ENCODE measurements at regions not wholly inside any gene's neighbourhood (a gene's known extent, or its start where the extent isn't known, plus 50 kb on each side); places are given as distances from the start of the nearest gene placed in this dataset.

- H3K27me3 ChIP-seq (ENCODE audit: control insufficient read depth, insufficient read depth, low read length), result no peaks in the 10 kb centered on the region
- no peaks in the 10 kb centered on the region for H3K36me3 Mint-ChIP-seq
- no peak overlapping the region for H3K4me3 Mint-ChIP-seq
- no peak overlapping the region for H3K27ac Mint-ChIP-seq
- no peaks in the 10 kb centered on the region for H3K36me3 ChIP-seq (ENCODE audit: control insufficient read depth, insufficient read depth, low read length)
- peaks cover 6 to 15% of the 10 kb centered on the region in 2 experiments for H3K9me3 ChIP-seq (ENCODE audit: control insufficient read depth in 2 of 2, low read length in 2 of 2)
- H3K27me3 Mint-ChIP-seq, result no peaks in the 10 kb centered on the region
- ATAC-seq (ENCODE audit: low read depth in 2 of 2) (no peak), DNase-seq (no peak)
- no peak overlapping the region for H3K4me3 ChIP-seq (ENCODE audit: low read depth, low read length)
- no peak overlapping the region for H3K27ac ChIP-seq (ENCODE audit: insufficient read depth, low read length, poor library complexity, severe bottlenecking)
- no peaks in the 10 kb centered on the region for H3K4me1 Mint-ChIP-seq
- H3K9me3 Mint-ChIP-seq, result peaks cover 4 to 44% (median 12%) of the 10 kb centered on the region in 7 donors
- H3K4me1 ChIP-seq (ENCODE audit: control insufficient read depth, insufficient read depth, low read length, poor library complexity, severe bottlenecking), result no peaks in the 10 kb centered on the region
Measured at GRCh38 chr14:28130610-28131284, 635.8 kb upstream of the FOXG1 start.

GRCh38 chr14:28138341-28138740 is 628.2 kb upstream of the FOXG1 start:
- H3K36me3 Mint-ChIP-seq, result no peaks in the 10 kb centered on the region
- H3K27ac Mint-ChIP-seq, result no peak overlapping the region
- H3K4me3 ChIP-seq (ENCODE audit: low read depth, low read length), result no peak overlapping the region
- H3K4me1 Mint-ChIP-seq, result no peaks in the 10 kb centered on the region
- H3K9me3 Mint-ChIP-seq, result peaks cover 3 to 33% (median 11%) of the 10 kb centered on the region in 7 donors
- H3K27me3 Mint-ChIP-seq, result no peaks in the 10 kb centered on the region
- no peaks in the 10 kb centered on the region for H3K4me1 ChIP-seq (ENCODE audit: control insufficient read depth, insufficient read depth, low read length, poor library complexity, severe bottlenecking)
- DNase-seq, result no peak
- peaks cover 3 to 9% of the 10 kb centered on the region in 2 experiments for H3K9me3 ChIP-seq (ENCODE audit: control insufficient read depth in 2 of 2, low read length in 2 of 2)
- no peak for ATAC-seq (ENCODE audit: low read depth in 2 of 2)
- H3K27me3 ChIP-seq (ENCODE audit: control insufficient read depth, insufficient read depth, low read length), result no peaks in the 10 kb centered on the region
- H3K36me3 ChIP-seq (ENCODE audit: control insufficient read depth, insufficient read depth, low read length), result no peaks in the 10 kb centered on the region
- no peak overlapping the region for H3K27ac ChIP-seq (ENCODE audit: insufficient read depth, low read length, poor library complexity, severe bottlenecking)
- no peak overlapping the region for H3K4me3 Mint-ChIP-seq

GRCh38 chr14:28141662-28142061 is 624.9 kb upstream of the FOXG1 start:
- Histone ChIP-seq H3K4me3 (ENCODE audit: low read depth, low read length) (no peak overlapping the region), H3K27ac (ENCODE audit: insufficient read depth, low read length, poor library complexity, severe bottlenecking) (no peak overlapping the region), H3K4me1 (ENCODE audit: control insufficient read depth, insufficient read depth, low read length, poor library complexity, severe bottlenecking) (no peaks in the 10 kb centered on the region), H3K27me3 (ENCODE audit: control insufficient read depth, insufficient read depth, low read length) (no peaks in the 10 kb centered on the region), H3K9me3 (ENCODE audit: control insufficient read depth in 2 of 2, low read length in 2 of 2) (peaks cover 0 to 4% of the 10 kb centered on the region in 2 experiments), H3K36me3 (ENCODE audit: control insufficient read depth, insufficient read depth, low read length) (no peaks in the 10 kb centered on the region)
- Mint-ChIP-seq H3K4me1 (no peaks in the 10 kb centered on the region), H3K4me3 (no peak overlapping the region), H3K27ac (no peak overlapping the region), H3K27me3 (no peaks in the 10 kb centered on the region), H3K36me3 (no peaks in the 10 kb centered on the region), H3K9me3 (peaks cover 0 to 22% (median 7%) of the 10 kb centered on the region in 7 donors)
- ATAC-seq (ENCODE audit: low read depth in 2 of 2), result no peak
- DNase-seq, result no peak

DNA sequence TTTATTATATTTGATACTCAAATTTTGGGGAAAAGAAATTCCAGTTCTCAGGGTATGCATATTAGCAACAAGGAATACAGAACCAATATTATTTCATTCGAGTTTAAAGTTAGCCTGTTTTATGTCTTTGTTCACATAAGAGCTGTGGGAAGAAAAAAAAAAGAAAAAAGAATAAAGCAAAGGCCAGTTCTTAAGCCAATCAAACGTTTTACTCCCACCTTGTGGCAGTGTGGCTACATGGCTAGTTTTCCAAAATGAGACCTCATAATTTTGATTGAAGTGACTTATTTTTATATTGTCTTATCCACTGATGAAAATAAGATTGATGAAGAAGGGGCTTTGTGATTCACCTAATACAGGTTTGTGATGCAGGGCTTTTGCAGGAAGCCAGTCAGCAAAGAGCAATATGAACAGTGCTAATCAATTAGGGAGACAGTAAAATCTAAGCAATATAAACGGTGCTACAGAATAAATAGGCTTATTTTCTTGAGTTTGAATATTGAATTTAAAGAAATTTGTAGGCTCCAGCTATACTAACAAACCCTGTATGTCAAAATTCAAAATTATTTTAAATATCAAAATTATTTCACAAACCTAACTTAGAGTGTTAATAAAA is 624.1 kb upstream of the FOXG1 start:
- ATAC-seq (ENCODE audit: low read depth in 2 of 2) (no peak), DNase-seq (no peak)
- H3K4me1 Mint-ChIP-seq, result no peaks in the 10 kb centered on the region
- H3K4me1 ChIP-seq (ENCODE audit: control insufficient read depth, insufficient read depth, low read length, poor library complexity, severe bottlenecking), result no peaks in the 10 kb centered on the region
- no peaks in the 10 kb centered on the region for H3K27me3 Mint-ChIP-seq
- no peaks in the 10 kb centered on the region for H3K36me3 Mint-ChIP-seq
- no peaks in the 10 kb centered on the region for H3K27me3 ChIP-seq (ENCODE audit: control insufficient read depth, insufficient read depth, low read length)
- no peak overlapping the region for H3K4me3 Mint-ChIP-seq
- H3K36me3 ChIP-seq (ENCODE audit: control insufficient read depth, insufficient read depth, low read length), result no peaks in the 10 kb centered on the region
- peaks cover 6 to 7% of the 10 kb centered on the region in 2 experiments for H3K9me3 ChIP-seq (ENCODE audit: control insufficient read depth in 2 of 2, low read length in 2 of 2)
- H3K27ac Mint-ChIP-seq, result no peak overlapping the region
- no peak overlapping the region for H3K4me3 ChIP-seq (ENCODE audit: low read depth, low read length)
- H3K27ac ChIP-seq (ENCODE audit: insufficient read depth, low read length, poor library complexity, severe bottlenecking), result no peak overlapping the region
- H3K9me3 Mint-ChIP-seq, result peaks cover 0 to 26% (median 7%) of the 10 kb centered on the region in 7 donors

- no peaks in the 10 kb centered on the region for H3K27me3 ChIP-seq (ENCODE audit: control insufficient read depth, insufficient read depth, low read length)
- no peak overlapping the region for H3K4me3 ChIP-seq (ENCODE audit: low read depth, low read length)
- no peaks in the 10 kb centered on the region for H3K36me3 Mint-ChIP-seq
- H3K9me3 ChIP-seq (ENCODE audit: control insufficient read depth in 2 of 2, low read length in 2 of 2), result peaks cover 6 to 9% of the 10 kb centered on the region in 2 experiments
- peaks cover 0 to 30% (median 7%) of the 10 kb centered on the region in 7 donors for H3K9me3 Mint-ChIP-seq
- H3K27ac ChIP-seq (ENCODE audit: insufficient read depth, low read length, poor library complexity, severe bottlenecking), result no peak overlapping the region
- no peak overlapping the region for H3K4me3 Mint-ChIP-seq
- no peaks in the 10 kb centered on the region for H3K4me1 ChIP-seq (ENCODE audit: control insufficient read depth, insufficient read depth, low read length, poor library complexity, severe bottlenecking)
- H3K36me3 ChIP-seq (ENCODE audit: control insufficient read depth, insufficient read depth, low read length), result no peaks in the 10 kb centered on the region
- H3K27me3 Mint-ChIP-seq, result no peaks in the 10 kb centered on the region
- H3K4me1 Mint-ChIP-seq, result no peaks in the 10 kb centered on the region
- no peak for ATAC-seq (ENCODE audit: low read depth in 2 of 2)
- peak overlapping the region in 1 of 3 donors; percentile 40 for H3K27ac Mint-ChIP-seq
- DNase-seq, result no peak
Measured at GRCh38 chr14:28143316-28143715, 623.3 kb upstream of the FOXG1 start.

DNA sequence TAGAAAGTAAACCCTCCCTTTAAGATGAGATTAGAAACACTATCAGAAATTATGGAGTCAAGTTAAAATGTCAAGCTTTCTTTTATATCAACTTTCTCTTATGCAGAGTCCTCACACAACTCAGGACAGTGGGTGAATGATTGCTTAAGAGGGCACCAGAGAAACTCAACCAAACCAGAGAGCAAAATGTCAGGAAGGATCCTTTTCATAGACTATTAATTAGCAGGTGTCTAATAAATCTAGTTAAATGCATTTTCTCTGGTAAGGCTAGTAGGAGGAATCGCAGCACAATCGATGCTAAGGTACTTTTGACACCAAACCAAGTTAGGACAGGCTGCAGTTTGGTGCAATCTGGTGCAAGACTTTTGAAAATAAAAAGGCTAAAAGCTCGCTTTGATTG is 614.7 kb upstream of the FOXG1 start:
- no peak for ATAC-seq (ENCODE audit: low read depth in 2 of 2)
- Mint-ChIP-seq H3K9me3 (peaks cover 0 to 22% (median 4%) of the 10 kb centered on the region in 7 donors), H3K36me3 (no peaks in the 10 kb centered on the region), H3K4me1 (no peaks in the 10 kb centered on the region), H3K27ac (no peak overlapping the region), H3K27me3 (no peaks in the 10 kb centered on the region), H3K4me3 (no peak overlapping the region)
- Histone ChIP-seq H3K9me3 (ENCODE audit: control insufficient read depth in 2 of 2, low read length in 2 of 2) (peaks cover 1 to 8% of the 10 kb centered on the region in 2 experiments), H3K4me3 (ENCODE audit: low read depth, low read length) (no peak overlapping the region), H3K27ac (ENCODE audit: insufficient read depth, low read length, poor library complexity, severe bottlenecking) (no peak overlapping the region), H3K4me1 (ENCODE audit: control insufficient read depth, insufficient read depth, low read length, poor library complexity, severe bottlenecking) (no peaks in the 10 kb centered on the region), H3K36me3 (ENCODE audit: control insufficient read depth, insufficient read depth, low read length) (no peaks in the 10 kb centered on the region), H3K27me3 (ENCODE audit: control insufficient read depth, insufficient read depth, low read length) (no peaks in the 10 kb centered on the region)
- DNase-seq, result no peak

- peaks cover 0 to 7% of the 10 kb centered on the region in 2 experiments for H3K9me3 ChIP-seq (ENCODE audit: control insufficient read depth in 2 of 2, low read length in 2 of 2)
- no peaks in the 10 kb centered on the region for H3K27me3 ChIP-seq (ENCODE audit: control insufficient read depth, insufficient read depth, low read length)
- H3K27ac ChIP-seq (ENCODE audit: insufficient read depth, low read length, poor library complexity, severe bottlenecking), result no peak overlapping the region
- DNase-seq, result no peak
- H3K4me3 ChIP-seq (ENCODE audit: low read depth, low read length), result no peak overlapping the region
- Mint-ChIP-seq H3K4me3 (no peak overlapping the region), H3K4me1 (no peaks in the 10 kb centered on the region), H3K27me3 (no peaks in the 10 kb centered on the region), H3K9me3 (peaks cover 0 to 17% (median 5%) of the 10 kb centered on the region in 7 donors), H3K27ac (no peak overlapping the region), H3K36me3 (no peaks in the 10 kb centered on the region)
- ATAC-seq (ENCODE audit: low read depth in 2 of 2), result no peak
- H3K4me1 ChIP-seq (ENCODE audit: control insufficient read depth, insufficient read depth, low read length, poor library complexity, severe bottlenecking), result no peaks in the 10 kb centered on the region
- H3K36me3 ChIP-seq (ENCODE audit: control insufficient read depth, insufficient read depth, low read length), result no peaks in the 10 kb centered on the region
Measured at GRCh38 chr14:28152453-28153044, 614.0 kb upstream of the FOXG1 start.

All from CD4-positive, CD25-positive, alpha-beta regulatory T cell (primary cell).